Kidney glomerular epithelial cell (primary cell): ENCODE measurements at regions not wholly inside any gene's neighbourhood (a gene's known extent, or its start where the extent isn't known, plus 50 kb on each side); places are given as distances from the start of the nearest gene placed in this dataset.

Experiments used
- DNase-seq: peaks from one replicate; lab custom pipeline; 2025; lab: John Stamatoyannopoulos, UW

- DNase-seq: no peak
Observed at GRCh38 chr19:56947206-56947605, 106.7 kb upstream of the PEG3 start.

GRCh38 chr19:56949626-56950025, 109.1 kb upstream of the PEG3 start:
- no peak for DNase-seq

- no peak for DNase-seq
Observed at GRCh38 chr19:56951672-56952071, 111.1 kb upstream of the PEG3 start.

GRCh38 chr19:56953470-56953869, 112.9 kb upstream of the PEG3 start:
- no peak for DNase-seq

GRCh38 chr19:56955637-56956216, 115.2 kb upstream of the PEG3 start:
- DNase-seq: no peak

- DNase-seq: no peak
Observed at GRCh38 chr19:56956503-56957226, 116.1 kb upstream of the PEG3 start.

GRCh38 chr19:56959205-56959604, 118.7 kb upstream of the PEG3 start:
- DNase-seq: no peak

GRCh38 chr19:56960959-56961543, 120.5 kb upstream of the PEG3 start:
- no peak for DNase-seq

GRCh38 chr19:56964410-56964920, 123.9 kb upstream of the PEG3 start:
- no peak for DNase-seq

GRCh38 chr19:56966225-56966696, 125.7 kb upstream of the PEG3 start:
- DNase-seq: no peak

- DNase-seq: no peak
Observed at GRCh38 chr19:56966697-56967299, 126.3 kb upstream of the PEG3 start.

- DNase-seq: no peak
Observed at GRCh38 chr19:56969156-56969555, 128.6 kb upstream of the PEG3 start.

- DNase-seq: no peak
Observed at GRCh38 chr19:56969759-56970178, 129.2 kb upstream of the PEG3 start.

- DNase-seq: no peak
Observed at GRCh38 chr19:56971230-56971629, 130.7 kb upstream of the PEG3 start.

GRCh38 chr19:56972291-56972841, 131.8 kb upstream of the PEG3 start:
- DNase-seq: no peak

- DNase-seq: no peak
Observed at GRCh38 chr19:56973713-56974555, 133.4 kb upstream of the PEG3 start.

- DNase-seq: no peak
Observed at GRCh38 chr19:56974556-56975207, 134.2 kb upstream of the PEG3 start.

GRCh38 chr19:56976300-56976699, 135.8 kb upstream of the PEG3 start:
- no peak for DNase-seq

- DNase-seq: no peak
Observed at GRCh38 chr19:56976995-56977906, 136.7 kb upstream of the PEG3 start.

GRCh38 chr19:56978023-56978565, 137.6 kb upstream of the PEG3 start:
- no peak for DNase-seq
